ENCODE measurements at regions not wholly inside any gene's neighbourhood (a gene's known extent, or its start where the extent isn't known, plus 50 kb on each side); places are given as distances from the start of the nearest gene placed in this dataset.

GRCh38 chrX:17960891-17961290, 99.8 kb upstream of the RAI2 start:
- Histone ChIP-seq H2AK5ac (ENCODE audit: low read depth, low read length) (no peak overlapping the region), H4K8ac (ENCODE audit: low read depth in 2 of 2, low read length in 2 of 2) (no peak overlapping the region), H4K91ac (ENCODE audit: insufficient read depth, low read depth, low read length) (no peak overlapping the region), H2BK5ac (ENCODE audit: low read depth, low read length, poor library complexity, severe bottlenecking) (no peak overlapping the region), H3K27me3 (ENCODE audit: control insufficient read depth, insufficient read depth, low read length) (no peaks in the 10 kb centered on the region; the same call in 1 of the 2 replicates), H4K5ac (ENCODE audit: low read depth, low read length) (no peak overlapping the region), H3K4me3 (ENCODE audit: insufficient read depth, low read depth, low read length) (no peak overlapping the region), H4K20me1 (ENCODE audit: insufficient read depth, low read length) (no peaks in the 10 kb centered on the region), H3K27ac (ENCODE audit: insufficient read depth, low read length) (no peak overlapping the region), H3K4me2 (ENCODE audit: low read depth, low read length) (no peak overlapping the region), H3K4me1 (ENCODE audit: control insufficient read depth, insufficient read depth, low read length) (no peaks in the 10 kb centered on the region), H3K9me3 (ENCODE audit: control insufficient read depth, insufficient read depth, low read length) (no peaks in the 10 kb centered on the region), H3K18ac (ENCODE audit: low read depth, low read length) (no peak overlapping the region), H2BK120ac (ENCODE audit: low read depth, low read length) (no peak overlapping the region), H3K14ac (replicated peaks; ENCODE audit: low read depth, low read length) (no peak overlapping the region), H3K9ac (ENCODE audit: low read depth, low read length) (no peak overlapping the region), H3K56ac (ENCODE audit: extremely low read depth, insufficient read depth, low read length) (no peak overlapping the region), H2BK20ac (ENCODE audit: low read depth, low read length) (no peak overlapping the region), H3K36me3 (ENCODE audit: control insufficient read depth, insufficient read depth, low read length) (no peaks in the 10 kb centered on the region), H2BK15ac (ENCODE audit: low read depth, low read length) (no peak overlapping the region), H3K4ac (ENCODE audit: low read depth, low read length) (no peak overlapping the region), H3K9me1 (ENCODE audit: insufficient read depth, low read length) (no peaks in the 10 kb centered on the region), H2AK9ac (replicated peaks; ENCODE audit: low read depth, low read length, poor library complexity) (no peak overlapping the region), H3K79me1 (ENCODE audit: low read depth in 1 of 2, low read length in 2 of 2) (no peaks in the 10 kb centered on the region), H3K23ac (ENCODE audit: low read depth, low read length) (no peak overlapping the region), H2AFZ (replicated peaks; ENCODE audit: low read length, poor library complexity) (no peak overlapping the region)
- DNase-seq: no peak
- WGBS, 2 experiments (ENCODE audit: extremely low coverage in 2 of 2, insufficient read length in 1 of 2): no CpG with 5 or more reads among the region's 3 CpGs
- dilution Hi-C loops (cut with HindIII; ENCODE audit: low sequenced_read_pairs, unreplicated experiment): no loop called here
- ATAC-seq (ENCODE audit: low read depth): no peak
- CTCF ChIA-PET: no interaction called here
- intact Hi-C loops (cut with micrococcal nuclease): no loop called here
- POLR2A ChIA-PET (ENCODE audit: unreplicated experiment): no interaction called here
- no TSS peak for BruUV-seq (replicated peaks)
- TF ChIP-seq FOS (IDR thresholded peaks at IDR 0.05; ENCODE audit: low read depth, low read length): no peak
- TF ChIP-seq MXI1 (IDR thresholded peaks at IDR 0.05; ENCODE audit: borderline replicate concordance, low read depth, low read length): no peak
- TF ChIP-seq, protein P1, sequence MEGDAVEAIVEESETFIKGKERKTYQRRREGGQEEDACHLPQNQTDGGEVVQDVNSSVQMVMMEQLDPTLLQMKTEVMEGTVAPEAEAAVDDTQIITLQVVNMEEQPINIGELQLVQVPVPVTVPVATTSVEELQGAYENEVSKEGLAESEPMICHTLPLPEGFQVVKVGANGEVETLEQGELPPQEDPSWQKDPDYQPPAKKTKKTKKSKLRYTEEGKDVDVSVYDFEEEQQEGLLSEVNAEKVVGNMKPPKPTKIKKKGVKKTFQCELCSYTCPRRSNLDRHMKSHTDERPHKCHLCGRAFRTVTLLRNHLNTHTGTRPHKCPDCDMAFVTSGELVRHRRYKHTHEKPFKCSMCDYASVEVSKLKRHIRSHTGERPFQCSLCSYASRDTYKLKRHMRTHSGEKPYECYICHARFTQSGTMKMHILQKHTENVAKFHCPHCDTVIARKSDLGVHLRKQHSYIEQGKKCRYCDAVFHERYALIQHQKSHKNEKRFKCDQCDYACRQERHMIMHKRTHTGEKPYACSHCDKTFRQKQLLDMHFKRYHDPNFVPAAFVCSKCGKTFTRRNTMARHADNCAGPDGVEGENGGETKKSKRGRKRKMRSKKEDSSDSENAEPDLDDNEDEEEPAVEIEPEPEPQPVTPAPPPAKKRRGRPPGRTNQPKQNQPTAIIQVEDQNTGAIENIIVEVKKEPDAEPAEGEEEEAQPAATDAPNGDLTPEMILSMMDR (conservative IDR thresholded peaks at IDR 0.05; ENCODE audit: low read depth, low read length): no peak
- TF ChIP-seq RAD21 (IDR thresholded peaks at IDR 0.05; ENCODE audit: low read length): no peak
- TF ChIP-seq CEBPB (IDR thresholded peaks at IDR 0.05; ENCODE audit: low read depth, low read length): no peak
- no peak for TF ChIP-seq MAFK (IDR thresholded peaks at IDR 0.05; ENCODE audit: low read depth, low read length)
- TF ChIP-seq NFE2L2 (IDR thresholded peaks at IDR 0.05; ENCODE audit: low read depth, low read length): no peak
- TF ChIP-seq RFX5 (IDR thresholded peaks at IDR 0.05; ENCODE audit: low read depth, low read length): no peak
- no peak for TF ChIP-seq USF2 (IDR thresholded peaks at IDR 0.05; ENCODE audit: low read depth, low read length)
- TF ChIP-seq SMC3 (IDR thresholded peaks at IDR 0.05; ENCODE audit: low read depth, low read length): no peak
- TF ChIP-seq, protein P2, sequence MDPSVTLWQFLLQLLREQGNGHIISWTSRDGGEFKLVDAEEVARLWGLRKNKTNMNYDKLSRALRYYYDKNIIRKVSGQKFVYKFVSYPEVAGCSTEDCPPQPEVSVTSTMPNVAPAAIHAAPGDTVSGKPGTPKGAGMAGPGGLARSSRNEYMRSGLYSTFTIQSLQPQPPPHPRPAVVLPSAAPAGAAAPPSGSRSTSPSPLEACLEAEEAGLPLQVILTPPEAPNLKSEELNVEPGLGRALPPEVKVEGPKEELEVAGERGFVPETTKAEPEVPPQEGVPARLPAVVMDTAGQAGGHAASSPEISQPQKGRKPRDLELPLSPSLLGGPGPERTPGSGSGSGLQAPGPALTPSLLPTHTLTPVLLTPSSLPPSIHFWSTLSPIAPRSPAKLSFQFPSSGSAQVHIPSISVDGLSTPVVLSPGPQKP (IDR thresholded peaks at IDR 0.05; ENCODE audit: borderline replicate concordance, low read depth, low read length): no peak
- TF ChIP-seq MAZ (IDR thresholded peaks at IDR 0.05; ENCODE audit: borderline replicate concordance, low read depth, low read length): no peak
- TF ChIP-seq RCOR1 (IDR thresholded peaks at IDR 0.05; ENCODE audit: insufficient replicate concordance, low read length): no peak
- TF ChIP-seq POLR2A (IDR thresholded peaks at IDR 0.05; ENCODE audit: low read depth, low read length): no peak
- TF ChIP-seq CHD1 (IDR thresholded peaks at IDR 0.05; ENCODE audit: low read depth, low read length): no peak
- TF ChIP-seq BHLHE40 (IDR thresholded peaks at IDR 0.05; ENCODE audit: low read depth, low read length): no peak
- in situ Hi-C loops (cut with MboI; ENCODE audit: low sequenced_read_pairs): no loop called here

All from IMR-90 (cell line).